ENCODE measurements at regions not wholly inside any gene's neighbourhood (a gene's known extent, or its start where the extent isn't known, plus 50 kb on each side); places are given as distances from the start of the nearest gene placed in this dataset.
"Not testable (repeated sequence)": the region's sequence is repeated elsewhere in the genome, so short reads cannot be mapped to it uniquely, and the experiment has no call there.

GRCh38 chr4:167858127-167858526, 234.2 kb upstream of the ANXA10 start:
- not testable (repeated sequence) for TF ChIP-seq YY1 (IDR thresholded peaks at IDR 0.05; ENCODE audit: insufficient read depth, insufficient read length); ZNF274 (IDR thresholded peaks at IDR 0.05; ENCODE audit: low read depth, low read length)
